Gastrocnemius medialis (tissue), 4 donors: ENCODE measurements at regions not wholly inside any gene's neighbourhood (a gene's known extent, or its start where the extent isn't known, plus 50 kb on each side); places are given as distances from the start of the nearest gene placed in this dataset.

Experiments used
- ATAC-seq, 2 donors: fragments of 150-250 bp; one replicate each; pipeline ENCODE4 v1.9.1; 2016
- DNase-seq, 2 donors: peaks; one replicate each; pipeline ENCODE4 v3.0.0-alpha.2; 2019
- H3K27ac ChIP-seq, 4 donors: fragments of 200-600 bp; sonication (generic); 1 replicate in 1 of 4; 2 replicates in 3 of 4; pipeline ENCODE4 v1.5.1; 2016 to 2018; ENCODE audit warnings: mild to moderate bottlenecking in 2 of 4, moderate library complexity in 1 of 4
- H3K27me3 ChIP-seq, 3 donors: fragments of 200-600 bp; sonication (generic) in 2 of 3; 1 replicate in 1 of 3; 2 replicates in 2 of 3; pipeline versions ENCODE4 v1.5.1 to v1.6.0; 2016 to 2019; ENCODE audit warnings: mild to moderate bottlenecking in 1 of 3, moderate library complexity in 1 of 3
- H3K36me3 ChIP-seq, 2 donors: fragments of 200-600 bp; sonication (generic) in 1 of 2; one replicate each; pipeline ENCODE4 v1.5.1; 2017 to 2018
- H3K4me1 ChIP-seq, 2 donors: fragments of 200-600 bp; sonication (generic) in 1 of 2; one replicate each; pipeline ENCODE4 v1.5.1; 2016 to 2017; ENCODE audit warnings: mild to moderate bottlenecking in 2 of 2
- H3K4me3 ChIP-seq, 4 donors: fragments of 200-600 bp; sonication (generic) in 3 of 4; 1 replicate in 1 of 4; 2 replicates in 3 of 4; pipeline ENCODE4 v1.5.1; 2016 to 2019; ENCODE audit warnings: mild to moderate bottlenecking in 2 of 4
- H3K9me3 ChIP-seq, 3 donors: fragments of 200-600 bp; sonication (generic) in 2 of 3; 1 replicate in 1 of 3; 2 replicates in 2 of 3; pipeline ENCODE4 v1.5.1; 2016 to 2019
- CTCF ChIP-seq, 5 experiments: fragments of 450-650 bp in 3 of 5; fragments of 200-600 bp in 2 of 5; sonication (generic) in 2 of 5; IDR thresholded peaks in 4 of 5; conservative IDR thresholded peaks in 1 of 5; 1 replicate in 4 of 5; 2 replicates in 1 of 5; pipeline ENCODE4 v1.5.1; 2016 to 2019; ENCODE audit warnings: antibody characterized with exemption in 5 of 5, mild to moderate bottlenecking in 3 of 5, moderate library complexity in 3 of 5
- POLR2A ChIP-seq, 2 donors: fragments of 450-650 bp; IDR thresholded peaks; one replicate each; pipeline ENCODE4 v1.6.1; 2017; ENCODE audit warnings: antibody characterized with exemption in 2 of 2, mild to moderate bottlenecking in 2 of 2, moderate library complexity in 2 of 2
- in situ Hi-C, 4 donors: fragments of 200-750 bp; cut with MboI; loops; one replicate each; pipeline versions ENCODE4 v1.15.0 to v1.8.0; 2017; ENCODE audit warnings: low sequenced_read_pairs in 4 of 4
- intact Hi-C: fragments of 100-400 bp; cut with DNase I; formaldehyde crosslinking; loops from one replicate; pipeline ENCODE4 v1.15.1; 2023; ENCODE audit warnings: low total_unique reads

- no peaks in the 10 kb centered on the region for H3K4me1 ChIP-seq
- no peaks in the 10 kb centered on the region for H3K27me3 ChIP-seq
- ATAC-seq (no peak), DNase-seq (no peak)
- in situ Hi-C loops: no loop called here
- TF ChIP-seq POLR2A (IDR thresholded peaks at IDR 0.05) (no peak), CTCF (IDR thresholded peaks at IDR 0.05 in 4 of 5, conservative IDR thresholded peaks at IDR 0.05 in 1 of 5) (no peak)
- H3K36me3 ChIP-seq: no peaks in the 10 kb centered on the region
- no peaks in the 10 kb centered on the region for H3K9me3 ChIP-seq
- intact Hi-C loops: no loop called here
- no peak overlapping the region for H3K4me3 ChIP-seq
- no peak overlapping the region for H3K27ac ChIP-seq
Measured at GRCh38 chr12:58554522-58555157, 365.7 kb downstream of the LRIG3 start.

- Histone ChIP-seq H3K36me3 (no peaks in the 10 kb centered on the region), H3K27me3 (no peaks in the 10 kb centered on the region), H3K4me3 (no peak overlapping the region), H3K27ac (no peak overlapping the region), H3K9me3 (no peaks in the 10 kb centered on the region), H3K4me1 (no peaks in the 10 kb centered on the region)
- in situ Hi-C loops: no loop called here
- ATAC-seq: no peak
- intact Hi-C loops: no loop called here
- TF ChIP-seq CTCF (IDR thresholded peaks at IDR 0.05 in 4 of 5, conservative IDR thresholded peaks at IDR 0.05 in 1 of 5): no peak
- TF ChIP-seq POLR2A (IDR thresholded peaks at IDR 0.05): no peak
- DNase-seq: no peak
Measured at GRCh38 chr12:58557171-58557570, 363.1 kb downstream of the LRIG3 start.

GRCh38 chr12:58557661-58558060 lies 362.6 kb downstream of the LRIG3 start:
- H3K27ac ChIP-seq: no peak overlapping the region
- H3K36me3 ChIP-seq: no peaks in the 10 kb centered on the region
- no peaks in the 10 kb centered on the region for H3K9me3 ChIP-seq
- H3K4me1 ChIP-seq: no peaks in the 10 kb centered on the region
- DNase-seq (no peak), ATAC-seq (no peak)
- H3K27me3 ChIP-seq: no peaks in the 10 kb centered on the region
- intact Hi-C loops (no loop called here), in situ Hi-C loops (no loop called here)
- TF ChIP-seq CTCF (IDR thresholded peaks at IDR 0.05 in 4 of 5, conservative IDR thresholded peaks at IDR 0.05 in 1 of 5) (no peak), POLR2A (IDR thresholded peaks at IDR 0.05) (no peak)
- H3K4me3 ChIP-seq: no peak overlapping the region

GRCh38 chr12:58563621-58564020 lies 356.7 kb downstream of the LRIG3 start:
- in situ Hi-C loops (no loop called here), intact Hi-C loops (no loop called here)
- no peak for TF ChIP-seq POLR2A (IDR thresholded peaks at IDR 0.05)
- no peak for TF ChIP-seq CTCF (IDR thresholded peaks at IDR 0.05 in 4 of 5, conservative IDR thresholded peaks at IDR 0.05 in 1 of 5)
- H3K4me1 ChIP-seq: no peaks in the 10 kb centered on the region
- H3K27me3 ChIP-seq: no peaks in the 10 kb centered on the region
- H3K9me3 ChIP-seq: no peaks in the 10 kb centered on the region
- H3K27ac ChIP-seq: no peak overlapping the region
- DNase-seq (no peak), ATAC-seq (no peak)
- H3K36me3 ChIP-seq: no peaks in the 10 kb centered on the region
- H3K4me3 ChIP-seq: no peak overlapping the region

GRCh38 chr12:58564721-58565120 lies 355.6 kb downstream of the LRIG3 start:
- in situ Hi-C loops (no loop called here), intact Hi-C loops (no loop called here)
- ATAC-seq (no peak), DNase-seq (no peak)
- Histone ChIP-seq H3K4me1 (no peaks in the 10 kb centered on the region), H3K36me3 (no peaks in the 10 kb centered on the region), H3K9me3 (no peaks in the 10 kb centered on the region), H3K27me3 (no peaks in the 10 kb centered on the region), H3K27ac (no peak overlapping the region), H3K4me3 (no peak overlapping the region)
- TF ChIP-seq CTCF (IDR thresholded peaks at IDR 0.05 in 4 of 5, conservative IDR thresholded peaks at IDR 0.05 in 1 of 5) (no peak), POLR2A (IDR thresholded peaks at IDR 0.05) (no peak)
